Stimulated activated CD8-positive, alpha-beta memory T cell treated with anti-CD3 and anti-CD28 coated beads, Interleukin-12 subunit alpha, Interleukin-12 subunit beta, amount 100 ng/mL, for 24 hours (primary cell): ENCODE measurements at regions not wholly inside any gene's neighbourhood (a gene's known extent, or its start where the extent isn't known, plus 50 kb on each side); places are given as distances from the start of the nearest gene placed in this dataset.
"Not testable (repeated sequence)": the region's sequence is repeated elsewhere in the genome, so short reads cannot be mapped to it uniquely, and the experiment has no call there.

Experiments
- DNase-seq: peaks from one replicate; pipeline ENCODE4 v3.0.0-alpha.2; 2020; ENCODE audit errors: extremely low read depth

DNA sequence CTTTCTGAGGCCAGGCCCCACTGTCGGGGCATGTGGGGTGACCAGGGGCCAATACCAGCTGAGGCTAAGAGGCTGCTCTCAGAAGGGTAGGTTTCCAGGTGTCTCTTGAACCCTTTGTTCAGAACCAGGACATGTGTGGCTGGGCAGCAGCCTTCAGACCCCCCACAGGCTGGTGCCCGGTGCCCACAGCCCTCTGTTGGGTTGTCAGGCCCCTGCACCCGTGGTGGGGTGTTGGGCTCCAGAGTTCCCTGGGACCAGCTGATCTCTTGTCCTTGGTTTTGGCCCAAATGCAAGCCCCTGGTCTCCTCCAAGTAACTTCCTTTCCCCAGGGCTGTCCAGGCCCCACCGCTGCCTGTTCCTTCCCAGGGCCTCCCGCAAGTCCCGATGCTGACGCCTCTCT, 226.0 kb downstream of the TMEM121 start:
- not testable (repeated sequence) for DNase-seq

DNA sequence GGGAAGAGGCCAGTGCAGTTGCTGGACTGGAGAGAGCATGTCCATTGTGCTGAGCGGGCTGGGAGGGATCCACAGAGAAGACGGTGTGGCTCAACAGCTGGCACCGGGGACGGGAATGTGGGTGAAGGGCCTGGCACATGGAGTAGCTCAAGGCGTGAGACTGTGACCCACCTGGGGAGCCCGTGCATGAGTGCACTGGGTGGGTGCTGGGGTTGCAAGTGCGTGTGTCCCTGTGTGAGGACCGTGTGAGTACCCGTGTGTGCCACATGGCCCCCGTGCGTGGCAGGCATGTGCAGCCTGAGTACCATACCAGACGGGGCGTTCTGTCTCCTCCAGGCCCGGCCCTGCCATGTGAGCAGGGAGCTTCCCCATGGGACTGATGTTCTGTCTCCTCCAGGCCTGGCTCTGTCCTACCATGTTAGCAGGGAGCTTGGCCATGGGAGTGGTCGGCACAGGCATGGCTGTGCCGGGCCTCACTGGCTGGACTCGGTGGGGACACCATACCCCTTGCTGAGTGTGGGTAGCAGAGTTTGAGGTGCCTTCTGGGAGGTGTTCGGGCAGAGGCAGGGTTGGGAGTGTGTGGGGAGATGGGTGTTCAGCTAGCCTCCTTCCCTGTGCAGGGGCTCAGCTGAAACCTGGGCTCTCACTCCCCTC, 234.4 kb downstream of the TMEM121 start:
- no peak for DNase-seq

DNA sequence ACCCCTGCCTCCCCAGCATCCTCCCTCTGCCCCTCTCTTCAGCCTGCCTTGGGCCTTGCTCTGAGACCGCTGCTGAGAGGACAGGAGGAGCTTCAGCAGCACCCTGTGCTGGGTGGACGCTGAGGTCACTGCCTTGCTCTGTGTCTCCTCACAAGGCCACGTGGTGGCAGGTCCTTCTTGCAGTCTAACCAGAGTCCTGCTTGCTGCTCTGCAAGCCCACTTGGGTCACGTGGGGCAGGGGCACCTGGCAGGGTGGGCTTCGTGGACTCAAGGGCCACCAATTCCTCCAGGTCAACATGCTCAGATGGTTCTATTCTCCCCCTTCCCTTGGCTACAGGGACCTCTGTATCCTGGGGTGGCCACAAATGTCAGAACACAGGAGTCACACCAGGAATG, 235.0 kb downstream of the TMEM121 start:
- not testable (repeated sequence) for DNase-seq

DNA sequence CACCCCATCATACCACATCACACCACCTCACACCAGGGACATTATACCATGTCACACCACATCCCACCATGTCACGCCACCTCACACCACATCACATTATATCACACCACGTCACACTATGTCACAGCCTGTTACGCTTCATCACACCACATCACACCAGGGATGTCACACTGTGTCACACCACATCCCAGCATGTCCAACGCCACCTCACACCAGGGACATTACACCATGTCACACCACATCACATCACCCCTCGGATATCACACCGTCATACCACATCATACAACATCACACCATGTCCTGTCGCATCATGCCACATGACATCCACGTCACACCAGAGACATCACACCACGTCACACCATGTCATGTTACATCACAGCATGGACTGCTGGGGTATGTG, 235.5 kb downstream of the TMEM121 start:
- DNase-seq: no peak

DNA sequence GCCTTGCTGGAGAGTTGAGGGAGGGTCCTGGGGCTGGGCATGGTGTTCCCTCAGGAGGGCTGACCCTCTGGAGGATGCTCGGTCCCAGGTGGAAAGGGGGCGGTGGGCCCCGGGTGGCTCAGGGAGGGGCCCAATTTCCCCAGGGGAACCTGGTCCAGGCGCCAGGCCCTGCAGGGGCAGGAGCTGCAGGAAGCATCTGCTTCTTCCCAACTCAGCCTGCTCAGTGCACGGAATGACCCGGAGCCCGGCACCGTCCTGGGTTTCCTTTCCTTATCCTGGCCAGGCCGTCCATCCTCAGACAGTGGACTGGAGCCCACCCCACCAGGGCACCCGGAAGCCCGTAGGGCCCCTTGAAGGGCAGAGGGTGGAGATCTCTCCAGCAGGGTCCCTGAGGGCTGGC, 235.9 kb downstream of the TMEM121 start:
- not testable (repeated sequence) for DNase-seq

DNA sequence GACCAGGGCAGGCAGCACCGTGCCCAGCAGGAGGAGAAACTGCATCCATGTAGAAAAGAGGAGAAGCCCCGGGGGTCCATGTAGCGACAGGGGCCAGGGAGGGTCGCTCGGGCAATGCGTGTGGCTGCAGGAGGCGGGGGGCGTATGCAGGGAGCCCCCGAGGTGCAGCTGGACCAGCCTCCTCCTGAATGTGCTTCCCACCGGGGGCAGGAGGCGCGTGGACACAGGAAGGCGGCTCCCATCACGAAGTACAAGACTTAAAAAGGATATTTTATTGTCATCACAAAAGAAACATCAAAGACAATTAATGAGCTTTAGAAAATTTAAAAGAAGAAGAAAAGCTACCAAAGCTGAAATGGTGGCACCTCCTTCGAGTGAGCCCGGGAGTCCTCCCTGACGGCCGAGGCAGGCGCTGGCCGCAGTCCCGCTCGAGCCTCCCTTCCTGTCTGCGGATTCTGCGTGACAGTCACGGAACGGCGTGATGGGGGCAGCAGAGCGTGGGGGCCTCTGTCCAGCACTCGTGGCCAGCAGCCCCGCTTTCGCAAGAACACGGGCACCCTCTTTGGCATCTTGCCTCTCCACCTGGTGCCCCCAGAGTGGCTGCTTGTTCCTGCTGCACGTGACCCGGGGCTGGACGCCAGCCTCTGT, 238.0 kb downstream of the TMEM121 start:
- DNase-seq: not testable (repeated sequence)

DNA sequence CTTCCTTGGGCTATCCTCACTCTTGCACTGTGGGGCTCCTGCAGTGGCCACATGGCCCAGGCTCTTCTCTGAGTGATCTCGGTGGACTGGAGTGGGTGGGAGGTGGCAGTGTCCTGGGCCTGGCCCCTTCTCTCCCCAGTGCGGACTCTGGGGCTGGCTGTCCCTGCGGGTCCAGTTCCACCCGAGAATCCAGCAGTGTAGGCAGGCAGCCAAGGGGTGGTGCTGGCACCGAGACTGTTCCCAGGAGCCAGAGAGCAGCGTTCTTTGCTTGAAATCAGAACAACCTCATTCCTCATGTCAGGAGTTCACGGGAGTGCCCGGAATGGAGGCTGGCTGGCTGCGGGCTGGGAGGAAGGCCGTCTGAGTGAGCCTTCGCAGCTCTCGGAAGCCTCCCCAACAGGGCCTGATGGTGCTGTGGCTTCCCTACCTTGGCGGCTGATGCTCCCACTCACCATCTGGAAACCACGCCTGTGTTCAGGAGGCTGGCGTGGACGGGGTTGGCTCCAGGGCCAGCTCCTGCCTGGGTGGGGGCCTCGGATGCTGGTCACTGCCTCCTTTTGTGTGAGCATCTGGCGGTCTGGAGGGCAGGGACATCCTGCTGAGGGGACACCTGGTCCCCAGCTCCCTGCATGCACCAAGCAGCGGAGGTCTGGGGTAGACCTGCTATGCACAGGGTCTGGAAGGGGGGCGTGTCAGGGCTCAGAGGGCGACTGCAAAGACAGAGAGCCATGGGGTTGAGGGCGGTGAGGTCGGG, 238.9 kb downstream of the TMEM121 start:
- not testable (repeated sequence) for DNase-seq

DNA sequence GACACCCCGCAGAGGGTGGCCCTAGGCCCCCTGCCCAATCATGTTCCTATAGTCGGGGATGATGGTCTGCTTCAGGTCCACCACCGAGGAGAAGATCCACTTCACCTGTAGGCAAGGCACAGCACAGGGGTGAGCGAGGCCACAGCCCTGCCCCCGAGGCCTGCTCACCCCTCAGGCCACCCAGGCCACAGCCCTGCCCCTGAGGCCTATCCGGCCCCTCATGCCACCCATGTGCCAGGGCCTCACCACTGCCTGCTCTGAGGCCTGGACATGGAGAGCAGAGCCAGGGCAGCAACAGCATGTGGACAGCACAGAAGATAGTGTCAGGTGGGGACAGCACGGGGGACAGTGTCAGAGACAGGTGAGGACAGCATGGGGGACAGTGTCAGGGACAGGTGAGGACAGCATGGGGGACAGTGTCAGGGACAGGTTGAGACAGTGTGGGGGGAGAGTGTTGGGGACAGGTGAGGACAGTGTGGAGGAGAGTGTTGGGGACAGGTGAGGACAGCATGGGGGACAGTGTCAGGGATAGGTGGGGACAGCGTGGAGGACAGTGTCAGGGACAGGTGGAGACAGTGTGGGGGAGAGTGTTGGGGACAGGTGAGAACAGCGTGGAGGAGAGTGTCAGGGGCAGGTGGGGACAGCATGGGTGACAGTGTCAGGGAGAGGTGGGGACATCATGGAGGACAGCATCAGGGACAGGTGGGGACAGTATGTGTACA, 239.7 kb downstream of the TMEM121 start:
- no peak for DNase-seq

DNA sequence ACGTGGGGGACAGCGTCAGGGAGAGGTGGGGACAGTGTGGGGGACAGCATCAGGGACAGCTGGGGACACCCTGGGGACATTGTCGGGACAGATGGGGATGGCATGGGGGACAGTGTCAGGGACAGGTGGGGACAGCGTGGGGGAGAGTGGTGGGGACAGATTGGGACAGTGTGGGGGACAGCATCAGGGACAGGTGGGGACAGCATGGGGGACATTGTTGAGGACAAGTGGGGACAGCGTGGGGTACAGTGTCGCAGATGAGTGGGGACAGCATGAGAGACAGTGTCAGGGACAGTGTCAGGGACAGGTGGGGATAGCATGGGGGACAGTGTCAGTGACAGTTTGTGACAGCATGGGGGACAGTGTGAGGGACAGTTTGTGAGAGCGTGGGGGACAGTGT, 240.9 kb downstream of the TMEM121 start:
- no peak for DNase-seq

DNA sequence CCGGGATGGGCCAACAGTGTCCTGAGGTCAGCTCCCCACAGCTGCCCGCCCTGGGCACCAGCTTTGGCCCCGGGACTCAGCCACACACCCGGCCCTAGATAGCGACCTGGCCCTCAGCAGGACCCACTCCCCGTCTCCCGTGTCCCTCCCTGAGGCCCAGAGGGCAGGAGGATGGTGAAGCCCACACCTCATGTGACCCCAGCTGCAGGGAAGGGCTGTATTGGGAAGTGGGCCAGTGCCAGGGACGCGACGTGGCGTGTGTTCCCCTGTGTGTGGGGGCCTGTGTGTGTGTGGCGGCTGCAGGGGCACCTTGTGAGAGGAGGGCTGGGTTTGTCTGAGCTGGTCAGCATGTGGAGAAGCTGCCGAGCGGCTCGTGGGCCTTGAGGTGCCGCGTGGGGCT, 241.7 kb downstream of the TMEM121 start:
- DNase-seq: not testable (repeated sequence)

DNA sequence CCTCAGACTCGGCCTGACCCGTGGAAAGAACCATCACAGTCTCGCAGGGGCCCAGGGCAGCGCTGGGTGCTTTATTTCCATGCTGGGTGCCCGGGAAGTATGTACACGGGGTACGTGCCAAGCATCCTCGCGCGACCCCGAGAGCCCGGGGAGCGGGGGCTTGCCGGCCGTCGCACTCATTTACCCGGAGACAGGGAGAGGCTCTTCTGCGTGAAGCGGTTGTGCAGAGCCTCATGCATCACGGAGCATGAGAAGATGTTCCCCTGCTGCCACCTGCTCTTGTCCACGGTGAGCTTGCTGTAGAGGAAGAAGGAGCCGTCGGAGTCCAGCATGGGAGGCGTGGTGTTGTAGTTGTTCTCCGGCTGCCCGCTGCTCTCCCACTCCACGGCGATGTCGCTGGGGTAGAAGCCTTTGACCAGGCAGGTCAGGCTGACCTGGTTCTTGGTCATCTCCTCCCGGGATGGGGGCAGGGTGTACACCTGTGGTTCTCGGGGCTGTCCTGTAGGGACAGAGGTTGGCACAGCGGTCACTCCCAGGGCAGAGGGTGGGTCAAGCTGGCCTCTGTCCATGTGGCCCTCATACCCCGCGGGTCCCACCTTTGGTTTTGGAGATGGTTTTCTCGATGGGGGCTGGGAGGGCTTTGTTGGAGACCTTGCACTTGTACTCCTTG, 242.8 kb downstream of the TMEM121 start:
- DNase-seq: not testable (repeated sequence)

DNA sequence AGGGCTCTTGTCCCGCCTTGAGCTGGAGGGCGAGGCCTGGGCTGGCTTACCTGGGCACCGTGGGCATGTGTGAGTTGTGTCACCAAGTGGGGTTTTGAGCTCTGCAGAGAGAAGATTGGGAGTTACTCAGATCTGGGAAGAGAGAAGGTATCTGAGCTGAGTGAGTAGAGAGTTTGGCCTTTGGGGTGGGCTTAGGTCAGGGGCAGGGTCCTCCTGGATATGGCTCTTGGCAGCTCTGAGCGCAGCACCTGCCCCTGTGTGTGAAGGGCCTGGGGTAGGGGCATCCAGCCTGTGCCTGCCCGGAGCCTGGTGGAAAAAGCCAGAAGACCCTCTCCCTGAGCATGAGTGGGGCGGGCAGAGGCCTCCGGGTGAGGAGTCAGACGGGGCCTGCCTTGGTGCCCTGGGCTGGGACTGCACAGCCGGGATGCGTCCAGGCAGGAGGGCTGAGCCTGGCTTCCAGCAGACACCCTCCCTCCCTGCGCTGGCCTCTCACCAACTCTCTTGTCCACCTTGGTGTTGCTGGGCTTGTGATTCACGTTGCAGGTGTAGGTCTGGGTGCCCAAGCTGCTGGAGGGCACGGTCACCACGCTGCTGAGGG, 244.3 kb downstream of the TMEM121 start:
- not testable (repeated sequence) for DNase-seq

DNA sequence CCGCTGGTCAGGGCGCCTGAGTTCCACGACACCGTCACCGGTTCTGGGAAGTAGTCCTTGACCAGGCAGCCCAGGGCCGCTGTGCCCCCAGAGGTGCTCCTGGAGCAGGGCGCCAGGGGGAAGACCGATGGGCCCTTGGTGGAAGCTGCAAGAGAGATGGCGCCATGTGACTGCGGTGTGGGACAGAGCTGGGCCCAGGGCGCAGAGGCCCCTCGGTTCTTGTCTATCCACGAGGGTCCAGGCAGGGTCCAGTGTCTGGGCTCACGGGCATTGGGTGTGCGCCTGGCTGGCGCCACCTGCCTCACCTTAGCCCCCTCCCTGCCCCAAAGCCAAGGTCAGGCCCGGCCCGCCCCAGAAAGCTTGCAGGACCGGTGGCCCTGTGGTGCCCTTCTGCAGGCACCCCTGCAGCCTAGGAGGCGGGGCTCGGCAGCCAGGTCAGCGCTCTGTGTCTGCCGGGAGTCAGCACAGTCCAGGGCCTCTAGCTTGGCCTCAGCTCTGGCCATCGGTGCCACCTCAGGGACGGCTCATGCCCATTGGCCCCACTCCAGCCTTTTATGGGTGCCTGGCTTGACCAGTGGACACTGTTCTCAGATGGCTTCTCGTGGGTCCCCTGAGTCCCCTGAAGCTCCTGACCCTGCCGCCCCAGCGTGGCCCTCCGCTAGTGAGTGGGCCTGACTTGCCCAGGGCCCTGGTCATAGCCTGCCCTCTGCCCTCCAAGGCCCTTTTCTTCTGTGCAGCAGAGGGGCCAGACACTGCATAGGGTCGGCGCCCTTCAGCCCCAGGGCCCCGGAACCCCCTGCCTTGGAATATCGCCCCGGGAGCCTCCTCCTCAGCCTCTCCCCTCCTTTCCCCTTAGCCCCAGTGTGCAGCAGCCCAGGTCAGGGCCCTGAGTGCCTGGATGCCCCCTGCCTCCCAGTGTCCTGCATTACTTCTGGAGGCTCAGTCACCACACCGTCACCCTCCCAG, 245.2 kb downstream of the TMEM121 start:
- DNase-seq: not testable (repeated sequence)

DNA sequence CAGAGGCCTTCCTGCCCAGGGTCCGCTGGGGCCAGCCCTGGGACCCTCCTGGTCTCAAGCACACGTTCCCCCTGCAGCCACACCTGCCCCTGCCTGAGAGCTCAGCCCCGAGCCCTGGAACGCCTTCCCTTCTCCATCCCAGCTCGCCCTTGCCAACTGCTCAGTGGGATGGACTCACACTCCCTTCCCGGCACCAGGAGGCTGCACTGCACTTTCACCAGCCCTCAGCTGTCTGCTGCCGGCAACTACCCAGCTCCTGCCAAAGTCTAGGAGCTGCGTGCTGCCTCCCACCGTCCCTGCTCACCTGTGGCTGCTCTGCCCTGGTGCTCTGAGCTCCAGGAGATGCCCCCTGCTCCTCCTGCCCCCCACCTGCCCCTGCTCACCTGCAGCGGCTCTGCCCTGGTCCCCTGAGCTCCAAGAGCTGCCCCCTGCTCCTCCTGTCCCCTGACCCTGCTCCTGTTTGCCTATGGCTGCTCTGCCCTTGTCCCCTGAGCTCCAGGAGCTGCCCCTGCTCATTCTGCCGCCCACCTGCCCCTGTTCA, 246.4 kb downstream of the TMEM121 start:
- not testable (repeated sequence) for DNase-seq

DNA sequence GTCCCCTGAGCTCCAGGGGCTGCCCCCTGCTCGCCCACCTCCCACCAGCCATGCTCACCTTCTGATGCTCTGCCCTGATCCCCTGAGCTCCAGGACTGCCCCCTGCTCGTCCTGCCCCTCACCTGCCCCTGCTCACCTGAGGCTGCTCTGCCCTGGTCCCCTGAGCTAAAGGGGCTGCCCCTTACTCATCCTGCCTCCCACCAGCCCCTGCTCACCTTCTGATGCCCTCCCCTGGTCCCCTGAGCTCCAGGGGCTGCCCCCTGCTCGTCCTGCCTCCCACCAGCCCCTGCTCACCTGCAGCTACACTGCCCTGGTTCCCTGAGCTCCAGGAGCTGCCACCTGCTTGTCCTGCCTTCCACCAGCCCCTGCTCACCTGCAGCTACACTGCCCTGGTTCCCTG, 247.2 kb downstream of the TMEM121 start:
- no peak for DNase-seq

DNA sequence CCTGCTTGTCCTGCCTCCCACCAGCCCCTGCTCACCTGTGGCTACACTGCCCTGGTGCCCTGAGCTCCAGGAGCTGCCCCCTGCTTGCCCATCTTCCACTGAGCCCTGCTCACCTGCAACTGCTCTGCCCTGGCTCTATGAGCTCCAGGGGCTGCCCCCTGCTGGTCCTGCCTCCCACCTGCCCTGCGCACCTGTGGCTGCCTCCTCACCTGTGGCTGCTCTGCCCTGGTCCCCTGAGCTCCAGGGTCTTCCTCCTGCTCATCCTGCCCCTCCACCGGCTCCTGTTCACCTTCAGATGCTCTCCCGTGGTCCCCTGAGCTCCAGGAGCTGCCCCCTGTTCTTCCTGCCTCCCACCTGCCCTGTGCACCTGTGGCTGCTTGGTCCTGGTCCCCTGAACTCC, 247.6 kb downstream of the TMEM121 start:
- no peak for DNase-seq

DNA sequence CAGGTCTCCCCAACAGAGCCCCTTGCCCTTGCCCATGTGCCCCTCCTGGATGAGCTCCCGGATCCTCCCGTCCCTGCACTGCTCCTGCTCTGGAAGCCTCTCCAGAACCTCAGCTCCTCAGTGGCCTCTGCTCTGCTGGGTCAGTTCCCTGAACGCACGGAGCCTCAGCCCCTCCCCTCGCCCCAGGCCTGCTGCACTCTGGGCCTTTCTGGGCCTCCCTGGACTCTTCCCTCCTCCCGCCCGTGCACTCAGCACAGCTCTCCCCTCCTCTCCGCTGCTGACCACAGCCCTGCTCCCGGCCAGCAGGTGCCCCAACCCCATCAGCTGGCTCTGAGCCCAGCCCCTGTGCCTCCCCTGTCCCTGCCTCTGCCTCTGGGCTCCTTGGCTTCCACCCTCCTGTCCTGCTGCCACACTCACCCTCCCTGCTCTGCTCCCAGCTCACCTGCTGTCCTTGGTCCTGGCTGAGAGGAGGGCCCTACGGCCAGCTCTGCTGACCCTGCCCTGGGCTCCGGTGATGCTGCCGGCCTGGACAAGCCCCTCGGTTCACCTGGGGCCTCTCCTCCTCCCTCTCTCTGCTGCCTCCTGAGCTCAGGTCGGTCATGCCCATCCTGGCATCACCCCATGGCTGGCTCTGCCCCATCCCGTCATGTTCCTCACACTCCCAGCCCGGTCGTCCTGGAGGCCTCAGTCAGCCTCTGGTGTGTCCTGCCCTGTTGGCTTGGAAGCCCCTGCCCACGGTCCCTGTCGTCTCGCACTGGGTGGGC, 248.4 kb downstream of the TMEM121 start:
- DNase-seq: not testable (repeated sequence)

DNA sequence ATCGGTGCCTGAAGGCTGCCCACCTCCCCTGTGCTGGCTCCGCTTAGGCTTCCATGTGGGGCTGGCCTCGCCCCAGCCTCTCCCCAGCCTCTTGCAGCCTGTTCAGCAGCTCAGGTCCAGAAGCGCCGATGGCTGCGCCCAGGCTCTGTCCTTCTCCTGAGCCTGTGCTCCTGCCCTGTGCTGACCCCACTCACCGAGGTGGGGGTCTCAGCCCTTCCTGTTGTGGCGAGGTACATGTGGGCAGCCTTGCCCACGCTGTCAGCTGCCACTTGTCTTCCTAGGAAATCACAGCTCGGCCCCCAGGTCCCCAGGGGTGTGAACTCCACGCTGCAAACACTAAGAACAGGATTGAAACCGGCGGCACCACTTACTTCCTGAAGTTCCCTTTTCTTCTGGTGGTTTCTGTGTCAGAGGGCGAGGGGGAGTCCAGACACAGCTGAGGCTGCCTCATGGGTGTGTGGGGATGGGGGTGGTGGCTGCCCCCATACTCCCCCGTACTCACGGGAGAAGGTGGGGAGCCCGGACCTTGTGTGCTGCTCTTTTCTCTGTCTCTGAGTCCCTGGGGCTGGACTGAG, 249.1 kb downstream of the TMEM121 start:
- DNase-seq: not testable (repeated sequence)

DNA sequence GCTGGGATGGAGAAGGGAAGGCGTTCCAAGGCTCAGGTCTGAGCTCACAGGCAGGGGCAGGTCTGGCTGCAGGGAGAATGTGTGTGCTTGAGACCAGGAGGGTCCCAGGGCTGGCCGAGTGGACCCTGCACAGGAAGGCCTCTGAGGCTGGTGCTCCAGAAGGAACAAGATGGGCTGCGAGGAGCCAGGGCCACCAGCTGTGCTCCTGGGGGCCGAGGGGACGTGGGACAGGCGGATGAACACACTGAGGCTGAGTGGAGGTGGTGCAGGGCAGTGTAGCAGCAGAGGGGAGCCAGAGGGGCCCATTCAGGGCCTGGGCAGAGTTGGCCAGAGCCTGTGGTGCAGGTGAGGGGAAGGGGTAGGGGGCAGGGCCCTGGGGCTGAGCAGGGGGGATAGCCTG, 249.7 kb downstream of the TMEM121 start:
- not testable (repeated sequence) for DNase-seq
